Trophoblast cell (in vitro differentiated cells and primary cell): ENCODE measurements at regions not wholly inside any gene's neighbourhood (a gene's known extent, or its start where the extent isn't known, plus 50 kb on each side); places are given as distances from the start of the nearest gene placed in this dataset.

Experiments
- DNase-seq, 2 donors: peaks; one replicate each; pipeline ENCODE4 v3.0.0-alpha.2; 2016
- H2AFZ ChIP-seq: 2 replicates; pipeline ENCODE4 v1.6.1; 2013; ENCODE audit warnings: low read length, moderate library complexity, mild to moderate bottlenecking; ENCODE audit not compliant: insufficient read depth, poor library complexity
- H2AK5ac ChIP-seq: 2 replicates; pipeline ENCODE4 v1.6.1; 2013; ENCODE audit warnings: mild to moderate bottlenecking, low read length
- H2BK120ac ChIP-seq: 2 replicates; pipeline ENCODE4 v1.6.1; 2013; ENCODE audit warnings: low read length, mild to moderate bottlenecking, moderate library complexity; ENCODE audit not compliant: insufficient read depth, poor library complexity
- H2BK12ac ChIP-seq: 2 replicates; pipeline ENCODE4 v1.6.1; 2013; ENCODE audit warnings: mild to moderate bottlenecking, low read length, moderate library complexity
- H2BK5ac ChIP-seq: 2 replicates; pipeline ENCODE4 v1.6.1; 2013; ENCODE audit warnings: low read length, low read depth, moderate library complexity, mild to moderate bottlenecking; ENCODE audit not compliant: poor library complexity
- H3K14ac ChIP-seq: 2 replicates; pipeline ENCODE4 v1.6.1; 2013; ENCODE audit warnings: mild to moderate bottlenecking, low read length
- H3K18ac ChIP-seq: 2 replicates; pipeline ENCODE4 v1.6.1; 2013; ENCODE audit warnings: mild to moderate bottlenecking, low read length
- H3K23ac ChIP-seq: 2 replicates; pipeline ENCODE4 v1.6.1; 2013; ENCODE audit warnings: low read length
- H3K27ac ChIP-seq: 2 replicates; pipeline ENCODE4 v1.5.1; 2013; ENCODE audit warnings: low read depth, mild to moderate bottlenecking, inconsistent platforms, low read length, moderate library complexity
- H3K27me3 ChIP-seq: 2 replicates; pipeline ENCODE4 v1.6.1; 2013; ENCODE audit warnings: inconsistent platforms, mild to moderate bottlenecking, low read length, moderate library complexity; ENCODE audit not compliant: insufficient read depth
- H3K36me3 ChIP-seq, 2 experiments: 1 replicate in 1 of 2; 2 replicates in 1 of 2; pipeline ENCODE4 v1.6.1; 2013; ENCODE audit warnings: low read length in 2 of 2, mild to moderate bottlenecking in 2 of 2, moderate library complexity in 1 of 2; ENCODE audit not compliant: insufficient read depth in 2 of 2, control insufficient read depth in 1 of 2
- H3K4ac ChIP-seq: 2 replicates; pipeline ENCODE4 v1.6.1; 2013; ENCODE audit warnings: low read depth, mild to moderate bottlenecking, low read length, moderate library complexity
- H3K4me1 ChIP-seq, 2 experiments: 1 replicate in 1 of 2; 2 replicates in 1 of 2; pipeline ENCODE4 v1.6.1; 2013; ENCODE audit warnings: low read length in 2 of 2, mild to moderate bottlenecking in 2 of 2, moderate library complexity in 1 of 2; ENCODE audit not compliant: insufficient read depth in 2 of 2, control insufficient read depth in 1 of 2
- H3K4me2 ChIP-seq: 2 replicates; pipeline ENCODE4 v1.6.1; 2013; ENCODE audit warnings: inconsistent platforms, mild to moderate bottlenecking, low read length, moderate library complexity
- H3K4me3 ChIP-seq: 2 replicates; pipeline ENCODE4 v1.5.1; 2013; ENCODE audit warnings: mild to moderate bottlenecking, low read depth, low read length, inconsistent platforms
- H3K79me1 ChIP-seq: one replicate; pipeline ENCODE4 v1.6.1; 2013; ENCODE audit warnings: low read length
- H3K79me2 ChIP-seq: 2 replicates; pipeline ENCODE4 v1.6.1; 2013; ENCODE audit warnings: low read length, mild to moderate bottlenecking; ENCODE audit not compliant: control insufficient read depth, insufficient read depth, poor library complexity
- H3K9ac ChIP-seq: 2 replicates; pipeline ENCODE4 v1.6.1; 2013; ENCODE audit warnings: mild to moderate bottlenecking, low read length
- H3K9me3 ChIP-seq: 2 replicates; pipeline ENCODE4 v1.6.1; 2013; ENCODE audit warnings: low read depth, mild to moderate bottlenecking, control low read depth, inconsistent platforms, low read length; ENCODE audit not compliant: insufficient read depth
- H4K12ac ChIP-seq: 2 replicates; pipeline ENCODE4 v1.6.1; 2013; ENCODE audit warnings: low read depth, mild to moderate bottlenecking, low read length, moderate library complexity
- H4K8ac ChIP-seq: 2 replicates; pipeline ENCODE4 v1.6.1; 2013; ENCODE audit warnings: low read depth, mild to moderate bottlenecking, low read length, moderate library complexity
- H4K91ac ChIP-seq: one replicate; pipeline ENCODE4 v1.6.1; 2013; ENCODE audit warnings: low read depth, mild to moderate bottlenecking, low read length, moderate library complexity
- WGBS: extraction: QIAGEN DNeasy Blood & Tissue Kit; methylation state at CpG from one replicate; pipeline ENCODE4 v1.1.7; 2013; ENCODE audit warnings: missing lambda C conversion rate; ENCODE audit not compliant: insufficient read length, insufficient coverage; ENCODE audit errors: extremely low coverage; 5-methylcytosine and 5-hydroxymethylcytosine counted together

DNA sequence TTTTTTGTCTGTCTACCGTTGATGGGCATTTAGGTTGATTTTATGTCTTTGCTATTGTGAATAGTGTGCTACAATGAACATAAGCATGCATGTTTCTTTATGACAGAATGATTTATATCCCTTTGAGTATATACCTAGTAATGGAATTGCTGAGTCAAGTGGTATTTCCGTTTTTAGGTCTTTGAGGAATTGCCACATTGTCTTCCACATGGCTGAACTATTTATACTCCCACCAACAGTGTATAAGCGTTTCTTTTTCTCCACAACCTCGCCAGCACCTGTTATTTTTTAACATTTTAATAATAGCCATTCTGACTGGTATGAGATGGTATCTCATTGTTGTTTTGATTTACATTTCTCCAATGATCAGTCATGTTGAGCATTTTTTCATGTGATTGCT lies 89.6 kb upstream of the GALNT15 start:
- Histone ChIP-seq H3K18ac (no peak overlapping the region), H3K4me2 (no peak overlapping the region), H3K9me3 (peaks cover 9% of the 10 kb centered on the region), H3K9ac (no peak overlapping the region), H3K4ac (no peak overlapping the region), H3K4me1 (no peaks in the 10 kb centered on the region), H2AK5ac (no peak overlapping the region), H3K27ac (no peak overlapping the region), H2BK5ac (no peak overlapping the region), H3K23ac (no peak overlapping the region), H2AFZ (no peak overlapping the region), H4K8ac (no peak overlapping the region), H2BK12ac (no peak overlapping the region), H4K91ac (no peak overlapping the region), H3K4me3 (no peak overlapping the region), H4K12ac (no peak overlapping the region), H3K14ac (no peak overlapping the region), H3K36me3 (no peaks in the 10 kb centered on the region), H3K79me1 (no peaks in the 10 kb centered on the region), H3K79me2 (no peaks in the 10 kb centered on the region), H2BK120ac (no peak overlapping the region), H3K27me3 (no peaks in the 10 kb centered on the region)
- WGBS, result no CpG with 5 or more reads among the region's 4 CpGs
- no peak for DNase-seq

DNA sequence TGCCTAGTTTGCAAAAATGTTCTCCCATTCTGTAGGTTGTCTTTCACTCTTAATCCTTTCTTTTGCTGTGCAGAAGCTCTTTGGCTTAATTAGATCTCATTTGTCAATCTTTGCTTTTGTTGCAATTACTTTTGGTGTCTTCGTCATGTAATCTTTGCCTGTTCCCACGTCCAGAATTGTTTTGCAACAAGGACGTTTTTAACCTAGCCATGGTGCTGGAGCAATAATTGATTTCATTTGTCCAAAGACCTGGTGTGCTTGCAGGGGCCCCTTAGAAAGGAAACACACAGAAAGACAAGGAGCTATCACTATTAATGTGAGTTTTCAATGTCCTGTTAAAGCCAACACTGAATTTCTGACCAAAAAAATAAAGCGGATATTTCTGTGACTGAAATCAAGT lies 89.1 kb upstream of the GALNT15 start:
- H3K36me3 ChIP-seq, result no peaks in the 10 kb centered on the region
- no peaks in the 10 kb centered on the region for H3K79me1 ChIP-seq
- H3K4me1 ChIP-seq, result no peaks in the 10 kb centered on the region
- H2AFZ ChIP-seq, result no peak overlapping the region
- H4K8ac ChIP-seq, result no peak overlapping the region
- H3K27me3 ChIP-seq, result no peaks in the 10 kb centered on the region
- H3K23ac ChIP-seq, result no peak overlapping the region
- no peak overlapping the region for H3K4me3 ChIP-seq
- no peak overlapping the region for H3K14ac ChIP-seq
- no peak overlapping the region for H2BK5ac ChIP-seq
- no peaks in the 10 kb centered on the region for H3K79me2 ChIP-seq
- H3K4ac ChIP-seq, result no peak overlapping the region
- H4K91ac ChIP-seq, result no peak overlapping the region
- no peak overlapping the region for H3K4me2 ChIP-seq
- DNase-seq, result no peak
- no peak overlapping the region for H2BK120ac ChIP-seq
- H3K18ac ChIP-seq, result no peak overlapping the region
- H2AK5ac ChIP-seq, result no peak overlapping the region
- H3K9ac ChIP-seq, result no peak overlapping the region
- no peak overlapping the region for H2BK12ac ChIP-seq
- no peak overlapping the region for H4K12ac ChIP-seq
- no peak overlapping the region for H3K27ac ChIP-seq
- H3K9me3 ChIP-seq, result peaks cover 9% of the 10 kb centered on the region
- no CpG with 5 or more reads among the region's 4 CpGs for WGBS

DNA sequence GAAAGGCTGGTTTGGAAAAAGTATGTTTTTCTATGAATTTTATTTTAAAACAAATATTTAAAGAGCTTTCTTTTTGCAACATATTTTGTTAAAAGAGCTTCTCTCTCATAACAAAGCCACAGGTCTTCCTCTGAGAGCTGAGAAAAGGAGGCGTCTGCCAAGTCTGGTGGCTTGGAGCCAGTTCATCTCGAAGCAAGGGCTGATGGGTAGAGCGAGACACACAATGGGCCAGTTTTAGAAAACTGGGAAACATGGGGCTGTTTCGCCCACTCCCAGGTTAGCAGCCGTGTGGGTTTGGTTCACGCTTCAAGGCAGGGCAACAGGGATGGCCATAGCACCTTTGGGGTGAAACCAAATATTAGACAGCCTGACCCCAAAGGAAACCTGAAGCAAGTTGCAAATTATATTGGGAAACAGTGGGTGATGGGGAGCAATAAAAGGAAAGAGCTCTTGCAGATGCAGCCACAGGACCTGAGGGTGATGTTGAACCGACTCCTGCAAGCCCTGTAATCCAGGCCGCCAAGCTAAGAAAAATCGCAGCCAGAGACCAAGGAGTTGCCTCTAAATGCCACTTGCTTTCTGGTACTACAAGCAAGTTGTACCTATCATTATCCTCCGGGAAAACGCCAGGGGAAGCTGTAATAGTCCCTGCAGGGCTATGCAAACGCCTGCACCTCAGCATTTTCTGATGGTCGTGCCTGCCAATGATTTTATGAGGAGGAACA lies 88.4 kb upstream of the GALNT15 start:
- Histone ChIP-seq H2BK12ac (no peak overlapping the region), H2AK5ac (no peak overlapping the region), H3K4me3 (no peak overlapping the region), H2AFZ (no peak overlapping the region), H3K79me2 (no peaks in the 10 kb centered on the region), H4K8ac (no peak overlapping the region), H3K9me3 (peaks cover 9% of the 10 kb centered on the region), H4K12ac (no peak overlapping the region), H3K4me1 (no peaks in the 10 kb centered on the region), H3K23ac (no peak overlapping the region), H3K4me2 (no peak overlapping the region), H3K79me1 (no peaks in the 10 kb centered on the region), H3K14ac (no peak overlapping the region), H3K27me3 (no peaks in the 10 kb centered on the region), H3K27ac (no peak overlapping the region), H3K18ac (no peak overlapping the region), H2BK5ac (no peak overlapping the region), H3K36me3 (no peaks in the 10 kb centered on the region), H2BK120ac (no peak overlapping the region), H4K91ac (no peak overlapping the region), H3K9ac (no peak overlapping the region), H3K4ac (no peak overlapping the region)
- WGBS, result no CpG with 5 or more reads among the region's 13 CpGs
- no peak for DNase-seq

- Histone ChIP-seq H3K9me3 (peaks cover 5% of the 10 kb centered on the region), H4K8ac (no peak overlapping the region)
- no CpG with 5 or more reads among the region's 1 CpG for WGBS
Observed at GRCh38 chr3:16086690-16087089, 87.8 kb upstream of the GALNT15 start.

More at GRCh38 chr3:16086690-16087089, 87.8 kb upstream of the GALNT15 start:
- Histone ChIP-seq H3K4ac (no peak overlapping the region), H3K79me2 (no peaks in the 10 kb centered on the region), H4K12ac (no peak overlapping the region), H2AFZ (no peak overlapping the region), H3K79me1 (no peaks in the 10 kb centered on the region), H2BK120ac (no peak overlapping the region), H3K23ac (no peak overlapping the region), H4K91ac (no peak overlapping the region), H3K4me3 (no peak overlapping the region), H3K4me2 (no peak overlapping the region), H2BK5ac (no peak overlapping the region), H3K18ac (no peak overlapping the region), H3K36me3 (no peaks in the 10 kb centered on the region), H3K27me3 (no peaks in the 10 kb centered on the region), H2BK12ac (no peak overlapping the region), H2AK5ac (no peak overlapping the region), H3K27ac (no peak overlapping the region), H3K9ac (no peak overlapping the region), H3K4me1 (no peaks in the 10 kb centered on the region), H3K14ac (no peak overlapping the region)
- DNase-seq, result no peak
